DMS79 (cell line): ENCODE measurements at regions not wholly inside any gene's neighbourhood (a gene's known extent, or its start where the extent isn't known, plus 50 kb on each side); places are given as distances from the start of the nearest gene placed in this dataset.

Source experiments
- DNase-seq: peaks from one replicate; lab custom pipeline; 2025; lab: John Stamatoyannopoulos, UW

- no peak for DNase-seq
Measured at GRCh38 chr7:115271332-115272235, 349.7 kb downstream of the MDFIC start.

GRCh38 chr7:115269486-115269885 lies 347.6 kb downstream of the MDFIC start:
- no peak for DNase-seq

- DNase-seq: no peak
Measured at GRCh38 chr7:115267503-115267902, 345.6 kb downstream of the MDFIC start.

GRCh38 chr7:115260381-115260780 lies 338.5 kb downstream of the MDFIC start:
- no peak for DNase-seq

DNA sequence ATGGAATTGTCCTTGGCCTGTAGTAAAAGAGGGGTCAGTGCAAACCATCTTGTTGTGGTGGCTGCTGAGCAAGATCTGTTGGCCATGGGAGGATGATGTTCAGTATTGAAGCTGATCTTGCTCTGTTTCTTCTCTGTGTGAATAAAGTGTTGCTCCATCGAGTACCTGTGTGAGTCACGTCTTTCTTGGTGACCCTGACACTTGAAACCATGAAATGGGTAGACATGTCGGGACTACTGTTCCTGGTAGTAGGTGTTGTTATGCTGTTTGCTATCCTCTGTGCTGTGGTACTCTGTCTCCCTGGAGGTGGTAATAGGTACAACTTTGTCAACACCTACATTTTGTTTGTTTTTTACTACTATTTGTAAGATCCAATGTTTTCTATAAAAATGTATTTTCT lies 330.6 kb downstream of the MDFIC start:
- no peak for DNase-seq

DNA sequence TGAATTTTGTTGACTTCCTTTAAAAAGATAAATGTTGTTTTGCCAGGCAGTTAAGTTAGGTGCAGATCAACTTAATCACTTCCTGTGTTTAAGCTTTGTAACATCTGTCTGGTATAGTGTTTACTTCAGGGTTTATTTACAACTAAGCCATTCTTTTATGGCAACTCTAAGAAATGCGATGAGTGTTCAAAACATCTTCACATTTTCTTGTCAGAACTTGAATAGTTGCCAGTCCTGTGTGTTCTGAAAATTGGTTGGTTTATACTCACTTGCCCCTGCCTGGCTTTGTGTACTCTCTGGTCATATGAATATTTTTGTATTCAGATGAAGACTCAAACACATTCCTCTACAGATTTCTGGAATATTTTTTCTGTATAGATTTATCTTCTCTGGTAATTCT lies 327.2 kb downstream of the MDFIC start:
- DNase-seq: no peak

DNA sequence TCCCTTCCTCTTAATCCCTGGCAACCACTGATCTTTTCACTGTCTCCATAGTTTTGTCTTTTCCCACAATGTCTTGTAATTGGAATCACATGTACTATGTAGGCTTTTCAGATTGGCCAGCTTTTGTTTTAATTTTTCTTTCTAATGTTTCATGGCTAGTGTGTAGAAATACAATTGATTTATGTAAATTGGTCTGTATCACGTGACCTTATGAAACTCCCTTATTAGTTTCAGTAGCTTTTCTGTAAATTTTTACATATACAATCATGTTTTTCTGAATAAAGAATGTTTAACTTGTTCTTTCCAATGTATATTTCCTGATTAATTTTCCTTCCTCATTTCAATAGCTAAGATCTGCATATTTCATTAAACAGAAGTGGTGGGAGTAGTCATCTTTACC lies 319.3 kb downstream of the MDFIC start:
- DNase-seq: no peak

- DNase-seq: no peak
Measured at GRCh38 chr7:115240242-115240641, 318.3 kb downstream of the MDFIC start.

DNA sequence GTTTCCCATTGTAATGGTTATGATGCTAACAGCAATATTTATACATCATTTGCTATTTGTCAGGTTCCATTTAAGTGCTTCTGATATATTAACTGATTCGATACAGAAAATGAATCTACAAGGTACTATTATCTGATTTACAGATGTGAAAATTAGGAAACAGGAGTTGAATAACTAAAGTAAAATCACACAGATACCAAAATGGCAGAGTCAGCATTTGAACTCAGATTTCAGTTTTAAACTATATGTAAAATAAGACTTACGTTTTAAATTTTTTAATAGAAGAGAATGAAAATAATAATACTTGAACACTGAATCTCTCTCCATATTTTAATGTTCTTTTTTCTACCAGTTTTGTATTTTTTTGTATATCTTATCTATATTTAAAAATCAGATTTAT lies 313.2 kb downstream of the MDFIC start:
- DNase-seq: no peak

- no peak for DNase-seq
Measured at GRCh38 chr7:115233809-115234208, 311.9 kb downstream of the MDFIC start.

DNA sequence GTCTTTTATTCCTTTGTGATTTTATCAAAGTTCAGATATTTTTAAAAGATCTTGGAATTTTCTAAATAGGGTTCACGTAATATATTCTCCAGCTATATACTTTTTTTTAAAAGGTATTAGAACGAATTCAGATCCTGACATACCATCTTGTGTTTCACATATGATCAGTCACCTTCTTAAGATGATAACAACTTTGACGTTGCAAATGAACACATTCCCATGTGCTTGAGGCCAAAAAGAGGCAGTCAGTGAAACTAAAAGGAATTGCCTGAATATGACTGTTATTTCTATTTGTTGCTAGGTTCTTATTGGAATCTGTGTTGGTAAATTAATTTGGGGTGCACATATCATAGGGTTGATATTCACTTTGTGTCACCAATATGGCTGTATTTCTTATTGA lies 310.1 kb downstream of the MDFIC start:
- no peak for DNase-seq

GRCh38 chr7:115230882-115231571 lies 309.1 kb downstream of the MDFIC start:
- peak; percentile 79 for DNase-seq

GRCh38 chr7:115229401-115230105 lies 307.7 kb downstream of the MDFIC start:
- DNase-seq: no peak

GRCh38 chr7:115227473-115228235 lies 305.8 kb downstream of the MDFIC start:
- no peak for DNase-seq

GRCh38 chr7:115226410-115226809 lies 304.5 kb downstream of the MDFIC start:
- no peak for DNase-seq

DNA sequence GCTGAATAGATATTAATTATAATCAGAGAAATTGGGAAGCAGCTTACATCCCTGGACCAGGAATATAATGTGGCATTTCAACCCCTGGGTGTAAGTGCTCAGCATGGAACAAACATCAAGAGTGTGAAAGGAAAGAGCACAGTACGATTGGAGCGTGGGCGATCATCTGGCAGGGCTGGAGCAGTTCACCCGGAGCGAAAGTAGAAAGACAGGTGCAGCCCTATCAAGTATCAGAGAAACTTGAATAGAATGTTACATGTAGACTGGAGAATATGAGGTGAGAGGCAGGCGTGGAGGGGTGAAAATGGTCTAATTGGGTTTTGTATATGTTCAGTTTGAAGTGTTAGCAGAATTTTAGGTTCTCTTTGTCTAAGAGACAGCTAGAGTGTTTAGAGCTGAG lies 303.0 kb downstream of the MDFIC start:
- DNase-seq: no peak

DNA sequence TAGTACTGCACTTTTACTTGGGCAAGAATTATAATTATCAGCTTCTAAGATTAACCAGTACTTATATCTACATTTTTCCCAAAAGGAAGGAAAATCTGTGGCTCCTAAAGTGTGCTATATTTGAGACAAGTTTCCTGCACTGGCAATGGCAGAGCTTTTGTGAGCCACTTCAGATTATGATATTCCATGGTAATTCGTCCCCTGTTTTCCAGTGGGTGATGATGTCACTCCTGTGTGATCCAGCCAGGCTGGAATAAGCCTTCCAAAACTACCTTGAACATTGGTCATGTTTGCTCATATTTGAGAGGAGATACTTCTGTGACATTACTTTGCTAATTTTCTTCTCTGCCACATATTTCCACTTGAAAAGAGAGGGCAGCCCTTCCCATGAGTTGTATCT lies 302.1 kb downstream of the MDFIC start:
- no peak for DNase-seq

- DNase-seq: no peak
Measured at GRCh38 chr7:115221456-115221855, 299.6 kb downstream of the MDFIC start.

GRCh38 chr7:115218076-115218475 lies 296.2 kb downstream of the MDFIC start:
- no peak for DNase-seq

- no peak for DNase-seq
Measured at GRCh38 chr7:115217373-115217772, 295.5 kb downstream of the MDFIC start.

- no peak for DNase-seq
Measured at GRCh38 chr7:115216652-115217051, 294.8 kb downstream of the MDFIC start.

DNA sequence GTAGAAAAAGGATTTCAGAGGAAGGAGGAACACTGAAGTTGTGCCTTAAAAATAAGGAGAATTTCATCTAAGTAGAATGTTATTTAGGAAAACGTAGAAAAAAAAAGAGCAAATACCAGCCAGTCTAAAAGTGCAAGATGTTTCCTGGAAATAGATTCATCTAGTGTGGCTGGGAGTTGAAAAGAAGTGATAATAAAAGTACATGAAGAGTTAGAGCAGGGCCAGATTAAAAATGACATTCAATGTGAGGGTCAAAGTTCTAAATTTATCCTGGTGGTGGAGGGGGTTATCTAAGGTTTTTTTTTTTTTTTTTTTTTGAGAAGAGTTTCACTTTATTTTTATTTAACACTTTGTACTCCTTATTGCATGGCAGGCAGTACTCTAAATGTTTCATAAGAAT lies 289.3 kb downstream of the MDFIC start:
- no peak for DNase-seq
